ENCODE measurements at regions not wholly inside any gene's neighbourhood (a gene's known extent, or its start where the extent isn't known, plus 50 kb on each side); places are given as distances from the start of the nearest gene placed in this dataset.

DNA sequence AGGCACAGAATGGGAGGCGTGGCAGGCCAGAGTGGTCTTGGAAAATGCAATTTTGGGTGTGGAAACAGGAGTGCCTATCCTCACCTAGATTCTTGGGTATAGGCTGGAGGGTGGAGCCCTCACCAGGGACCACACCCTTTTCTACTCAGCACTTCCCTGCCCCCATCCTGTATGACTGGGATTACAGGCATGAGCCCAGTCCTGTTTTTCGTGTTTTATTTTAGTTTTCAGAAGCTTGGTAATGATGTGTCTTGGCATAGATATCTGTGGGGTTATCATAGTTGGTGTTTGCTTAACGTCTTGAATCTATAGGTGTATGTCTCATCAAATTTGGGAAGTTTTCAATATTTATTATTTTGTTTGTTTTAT is 248.7 kb upstream of the CBLB start:
- TF ChIP-seq, protein P1, sequence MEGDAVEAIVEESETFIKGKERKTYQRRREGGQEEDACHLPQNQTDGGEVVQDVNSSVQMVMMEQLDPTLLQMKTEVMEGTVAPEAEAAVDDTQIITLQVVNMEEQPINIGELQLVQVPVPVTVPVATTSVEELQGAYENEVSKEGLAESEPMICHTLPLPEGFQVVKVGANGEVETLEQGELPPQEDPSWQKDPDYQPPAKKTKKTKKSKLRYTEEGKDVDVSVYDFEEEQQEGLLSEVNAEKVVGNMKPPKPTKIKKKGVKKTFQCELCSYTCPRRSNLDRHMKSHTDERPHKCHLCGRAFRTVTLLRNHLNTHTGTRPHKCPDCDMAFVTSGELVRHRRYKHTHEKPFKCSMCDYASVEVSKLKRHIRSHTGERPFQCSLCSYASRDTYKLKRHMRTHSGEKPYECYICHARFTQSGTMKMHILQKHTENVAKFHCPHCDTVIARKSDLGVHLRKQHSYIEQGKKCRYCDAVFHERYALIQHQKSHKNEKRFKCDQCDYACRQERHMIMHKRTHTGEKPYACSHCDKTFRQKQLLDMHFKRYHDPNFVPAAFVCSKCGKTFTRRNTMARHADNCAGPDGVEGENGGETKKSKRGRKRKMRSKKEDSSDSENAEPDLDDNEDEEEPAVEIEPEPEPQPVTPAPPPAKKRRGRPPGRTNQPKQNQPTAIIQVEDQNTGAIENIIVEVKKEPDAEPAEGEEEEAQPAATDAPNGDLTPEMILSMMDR (conservative IDR thresholded peaks at IDR 0.05; ENCODE audit: low read length), result no peak
- no peak for TF ChIP-seq EZH2phosphoT487 (IDR thresholded peaks at IDR 0.05; ENCODE audit: borderline replicate concordance)
